H9 (cell line): ENCODE measurements at regions not wholly inside any gene's neighbourhood (a gene's known extent, or its start where the extent isn't known, plus 50 kb on each side); places are given as distances from the start of the nearest gene placed in this dataset.

Experiments
- DNase-seq: peaks from one replicate; pipeline ENCODE4 v3.0.0-alpha.2; 2017
- H2AFZ ChIP-seq: one replicate; pipeline ENCODE4 v1.6.1; 2013; ENCODE audit warnings: mild to moderate bottlenecking, low read length, control low read depth, moderate library complexity
- H2AK5ac ChIP-seq: 2 replicates; pipeline ENCODE4 v1.6.1; 2013; ENCODE audit warnings: low read length, control low read depth, mixed read lengths; ENCODE audit not compliant: insufficient read length
- H2BK120ac ChIP-seq: one replicate; pipeline ENCODE4 v1.6.1; 2013; ENCODE audit warnings: low read depth, mild to moderate bottlenecking, low read length, control low read depth, inconsistent platforms; ENCODE audit not compliant: poor library complexity, severe bottlenecking
- H2BK12ac ChIP-seq: 2 replicates; pipeline ENCODE4 v1.6.1; 2013; ENCODE audit warnings: low read length, control low read depth, mixed read lengths, low read depth; ENCODE audit not compliant: insufficient read length
- H2BK15ac ChIP-seq: 2 replicates; pipeline ENCODE4 v1.6.1; 2013; ENCODE audit warnings: low read depth, low read length, control low read depth
- H2BK20ac ChIP-seq: one replicate; pipeline ENCODE4 v1.6.1; 2013; ENCODE audit warnings: low read depth, mild to moderate bottlenecking, low read length, control low read depth, inconsistent platforms; ENCODE audit not compliant: poor library complexity, severe bottlenecking
- H2BK5ac ChIP-seq: 2 replicates; pipeline ENCODE4 v1.6.1; 2013; ENCODE audit warnings: low read length, control low read depth, mixed read lengths; ENCODE audit not compliant: insufficient read length
- H3K14ac ChIP-seq: 2 replicates; pipeline ENCODE4 v1.6.1; 2013; ENCODE audit warnings: low read length, control low read depth; ENCODE audit not compliant: insufficient read depth
- H3K18ac ChIP-seq: 2 replicates; pipeline ENCODE4 v1.6.1; 2013; ENCODE audit warnings: low read depth, mild to moderate bottlenecking, mixed read lengths, low read length, control low read depth; ENCODE audit not compliant: insufficient read length
- H3K23ac ChIP-seq: 2 replicates; pipeline ENCODE4 v1.6.1; 2013; ENCODE audit warnings: low read length, control low read depth, mixed read lengths, low read depth; ENCODE audit not compliant: insufficient read length
- H3K23me2 ChIP-seq: 2 replicates; pipeline ENCODE4 v1.6.1; 2013; ENCODE audit warnings: low read depth, mild to moderate bottlenecking, mixed read lengths, low read length, control low read depth; ENCODE audit not compliant: insufficient read length, poor library complexity, severe bottlenecking
- H3K27ac ChIP-seq: 2 replicates; pipeline ENCODE4 v1.5.1; 2013; ENCODE audit warnings: low read length, control low read depth, mixed read lengths, low read depth; ENCODE audit not compliant: insufficient read length
- H3K27me3 ChIP-seq: 2 replicates; pipeline ENCODE4 v1.6.1; 2013; ENCODE audit warnings: low read length, control low read depth, inconsistent platforms; ENCODE audit not compliant: insufficient read depth
- H3K4ac ChIP-seq: 2 replicates; pipeline ENCODE4 v1.6.1; 2013; ENCODE audit warnings: low read depth, mild to moderate bottlenecking, control low read depth, inconsistent platforms, low read length, moderate library complexity
- H3K4me1 ChIP-seq: 2 replicates; pipeline ENCODE4 v1.6.1; 2013; ENCODE audit warnings: low read length, control low read depth, inconsistent platforms; ENCODE audit not compliant: insufficient read depth
- H3K4me2 ChIP-seq: 2 replicates; pipeline ENCODE4 v1.6.1; 2013; ENCODE audit warnings: low read length, control low read depth, mixed read lengths; ENCODE audit not compliant: insufficient read length, insufficient read depth
- H3K56ac ChIP-seq: 2 replicates; pipeline ENCODE4 v1.6.1; 2013; ENCODE audit warnings: low read depth, mild to moderate bottlenecking, mixed read lengths, low read length, control low read depth; ENCODE audit not compliant: insufficient read length
- H3K79me1 ChIP-seq: 2 replicates; pipeline ENCODE4 v1.6.1; 2013; ENCODE audit warnings: low read depth, mild to moderate bottlenecking, moderate library complexity, low read length, control low read depth, inconsistent platforms; ENCODE audit not compliant: insufficient read depth, poor library complexity, severe bottlenecking
- H3K79me2 ChIP-seq: 2 replicates; pipeline ENCODE4 v1.6.1; 2013; ENCODE audit warnings: low read length, control low read depth, inconsistent platforms; ENCODE audit not compliant: insufficient read depth
- H3K9ac ChIP-seq: 2 replicates; pipeline ENCODE4 v1.6.1; 2013; ENCODE audit warnings: low read length, control low read depth, mixed read lengths; ENCODE audit not compliant: insufficient read length; ENCODE audit errors: extremely low read depth
- H3K9me3 ChIP-seq: one replicate; pipeline ENCODE4 v1.6.1; 2013; ENCODE audit warnings: low read depth, low read length, inconsistent platforms; ENCODE audit not compliant: control insufficient read depth
- H3T11ph ChIP-seq: one replicate; pipeline ENCODE4 v1.6.1; 2013; ENCODE audit warnings: mild to moderate bottlenecking, low read length, control low read depth, inconsistent platforms
- H4K20me1 ChIP-seq: one replicate; pipeline ENCODE4 v1.6.1; 2013; ENCODE audit not compliant: control insufficient read depth, insufficient read length, insufficient read depth
- H4K5ac ChIP-seq: 2 replicates; pipeline ENCODE4 v1.6.1; 2013; ENCODE audit warnings: low read depth, mild to moderate bottlenecking, mixed read lengths, low read length, control low read depth; ENCODE audit not compliant: insufficient read length
- H4K8ac ChIP-seq: replicated peaks from 2 replicates; pipeline ENCODE4 v1.6.1; 2013; ENCODE audit warnings: low read length, control low read depth, mixed read lengths, low read depth; ENCODE audit not compliant: insufficient read length
- H4K91ac ChIP-seq: 2 replicates; pipeline ENCODE4 v1.6.1; 2013; ENCODE audit warnings: low read depth, mild to moderate bottlenecking, moderate library complexity, mixed read lengths, low read length, control low read depth; ENCODE audit not compliant: insufficient read length
- H3K27ac Mint-ChIP-seq, 3 experiments: 2 replicates in 2 of 3; 3 replicates in 1 of 3; pipeline ENCODE4 v1.8.0; 2020 to 2021; ENCODE audit warnings: mixed read lengths in 3 of 3, mild to moderate bottlenecking in 1 of 3, moderate library complexity in 1 of 3
- H3K27me3 Mint-ChIP-seq: 2 replicates; pipeline ENCODE4 v1.8.0; 2021; ENCODE audit warnings: low read depth, mild to moderate bottlenecking, moderate library complexity, mixed read lengths
- H3K36me3 Mint-ChIP-seq, 3 experiments: 2 replicates in 2 of 3; 3 replicates in 1 of 3; pipeline ENCODE4 v1.8.0; 2020 to 2021; ENCODE audit warnings: low read depth in 3 of 3, mixed read lengths in 3 of 3; ENCODE audit not compliant: insufficient read depth in 1 of 3
- H3K4me1 Mint-ChIP-seq, 2 experiments: 2 replicates each; pipeline ENCODE4 v1.8.0; 2020; ENCODE audit warnings: mixed read lengths in 2 of 2
- H3K4me3 Mint-ChIP-seq, 2 experiments: 2 replicates in 1 of 2; 3 replicates in 1 of 2; pipeline ENCODE4 v1.8.0; 2020 to 2021; ENCODE audit warnings: mild to moderate bottlenecking in 2 of 2, mixed read lengths in 2 of 2, moderate library complexity in 1 of 2
- H3K9me3 Mint-ChIP-seq, 2 experiments: 2 replicates in 1 of 2; 3 replicates in 1 of 2; pipeline ENCODE4 v1.8.0; 2020; ENCODE audit warnings: mild to moderate bottlenecking in 2 of 2, mixed read lengths in 2 of 2, moderate library complexity in 1 of 2
- WGBS: extraction: QIAGEN DNeasy Blood & Tissue Kit; methylation state at CpG from one replicate; pipeline ENCODE4 v1.1.7; 2013; ENCODE audit warnings: missing lambda C conversion rate, low lambda C conversion rate, mixed read lengths; ENCODE audit not compliant: insufficient read length; ENCODE audit errors: extremely low coverage; 5-methylcytosine and 5-hydroxymethylcytosine counted together
- TF ChIP-seq, protein P1 (sequence below): fragments of 200-600 bp; sonication (generic); conservative IDR thresholded peaks from 3 replicates; pipeline ENCODE4 v1.8.0; 2021; ENCODE audit warnings: antibody characterized with exemption, mild to moderate bottlenecking

DNA sequence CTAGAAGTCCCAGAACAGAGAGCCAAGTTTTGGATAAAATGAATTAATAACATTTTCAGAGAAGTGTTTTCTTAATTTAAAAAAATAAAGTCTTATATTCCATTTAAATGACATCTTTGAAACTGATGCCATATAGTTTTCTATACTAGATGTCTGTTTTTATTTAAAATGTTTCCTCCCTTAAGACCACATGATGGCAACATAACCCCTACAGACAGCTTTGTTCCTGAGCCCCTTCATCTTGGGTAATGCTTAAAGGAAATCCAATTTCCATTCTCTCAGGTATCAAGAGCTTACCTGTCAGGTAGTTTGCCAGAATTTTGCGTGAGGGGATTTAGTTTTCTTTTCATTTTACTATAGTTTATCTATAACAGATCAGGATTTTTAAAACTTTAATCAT, 181.4 kb upstream of the UGT8 start:
- peaks cover 9 to 27% (median 17%) of the 10 kb centered on the region in 3 experiments for H3K36me3 Mint-ChIP-seq
- Histone ChIP-seq H4K20me1 (no peaks in the 10 kb centered on the region), H2BK12ac (no peak overlapping the region), H3K14ac (no peak overlapping the region), H3K4me2 (no peak overlapping the region), H3K23me2 (no peaks in the 10 kb centered on the region), H3K4ac (no peak overlapping the region), H2BK15ac (no peak overlapping the region), H3K23ac (no peak overlapping the region), H3K27me3 (no peaks in the 10 kb centered on the region), H2BK20ac (no peak overlapping the region), H3K56ac (no peak overlapping the region), H3K9ac (no peak overlapping the region), H3K18ac (no peak overlapping the region), H4K8ac (no peak overlapping the region), H3T11ph (no peak overlapping the region), H2AFZ (no peak overlapping the region), H3K27ac (no peak overlapping the region), H2BK120ac (no peak overlapping the region), H3K79me1 (no peaks in the 10 kb centered on the region), H4K91ac (no peak overlapping the region), H3K9me3 (no peaks in the 10 kb centered on the region), H2BK5ac (no peak overlapping the region), H3K4me1 (no peaks in the 10 kb centered on the region), H4K5ac (no peak overlapping the region), H3K79me2 (no peaks in the 10 kb centered on the region), H2AK5ac (no peak overlapping the region)
- H3K9me3 Mint-ChIP-seq, result peaks cover 19 to 26% of the 10 kb centered on the region in 2 experiments
- WGBS, result no CpG with 5 or more reads among the region's 1 CpG
- H3K27ac Mint-ChIP-seq, result no peak overlapping the region
- DNase-seq, result no peak
- H3K4me1 Mint-ChIP-seq, result peaks cover 4 to 6% of the 10 kb centered on the region in 2 experiments
- TF ChIP-seq, protein P1, sequence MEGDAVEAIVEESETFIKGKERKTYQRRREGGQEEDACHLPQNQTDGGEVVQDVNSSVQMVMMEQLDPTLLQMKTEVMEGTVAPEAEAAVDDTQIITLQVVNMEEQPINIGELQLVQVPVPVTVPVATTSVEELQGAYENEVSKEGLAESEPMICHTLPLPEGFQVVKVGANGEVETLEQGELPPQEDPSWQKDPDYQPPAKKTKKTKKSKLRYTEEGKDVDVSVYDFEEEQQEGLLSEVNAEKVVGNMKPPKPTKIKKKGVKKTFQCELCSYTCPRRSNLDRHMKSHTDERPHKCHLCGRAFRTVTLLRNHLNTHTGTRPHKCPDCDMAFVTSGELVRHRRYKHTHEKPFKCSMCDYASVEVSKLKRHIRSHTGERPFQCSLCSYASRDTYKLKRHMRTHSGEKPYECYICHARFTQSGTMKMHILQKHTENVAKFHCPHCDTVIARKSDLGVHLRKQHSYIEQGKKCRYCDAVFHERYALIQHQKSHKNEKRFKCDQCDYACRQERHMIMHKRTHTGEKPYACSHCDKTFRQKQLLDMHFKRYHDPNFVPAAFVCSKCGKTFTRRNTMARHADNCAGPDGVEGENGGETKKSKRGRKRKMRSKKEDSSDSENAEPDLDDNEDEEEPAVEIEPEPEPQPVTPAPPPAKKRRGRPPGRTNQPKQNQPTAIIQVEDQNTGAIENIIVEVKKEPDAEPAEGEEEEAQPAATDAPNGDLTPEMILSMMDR, result peak; percentile 70
- H3K27me3 Mint-ChIP-seq, result no peaks in the 10 kb centered on the region
- H3K4me3 Mint-ChIP-seq, result no peak overlapping the region
